Activated CD8-positive, alpha-beta T cell treated with anti-CD3 and anti-CD28 coated beads for 36 hours (primary cell): ENCODE measurements at regions not wholly inside any gene's neighbourhood (a gene's known extent, or its start where the extent isn't known, plus 50 kb on each side); places are given as distances from the start of the nearest gene placed in this dataset.

ENCODE experiments used
- ATAC-seq: fragments of 200-7000 bp; cut with Tn5 transposase; one replicate; pipeline ENCODE4 v1.10.0; 2021; ENCODE audit warnings: mild to moderate bottlenecking, moderate library complexity
- CTCF ChIA-PET: fragments of 350-600 bp; sonication (Branson Sonifier 250); formaldehyde crosslinking; loops from one replicate; lab custom pipeline; 2021; ENCODE audit warnings: antibody characterized with exemption; lab: Charles Lee
- POLR2A ChIA-PET: fragments of 350-600 bp; sonication (Branson Sonifier 250); formaldehyde crosslinking; loops from one replicate; lab custom pipeline; 2021; ENCODE audit warnings: antibody characterized with exemption; lab: Charles Lee
- DNase-seq: peaks from one replicate; pipeline ENCODE4 v3.0.0-alpha.2; 2020
- H3K27ac Mint-ChIP-seq: one replicate; pipeline ENCODE4 v1.8.0; 2021; ENCODE audit warnings: mild to moderate bottlenecking, mixed read lengths
- H3K27me3 Mint-ChIP-seq: one replicate; pipeline ENCODE4 v1.8.0; 2021; ENCODE audit warnings: mixed read lengths
- H3K36me3 Mint-ChIP-seq: one replicate; pipeline ENCODE4 v1.8.0; 2021; ENCODE audit warnings: low read depth, mixed read lengths
- H3K4me1 Mint-ChIP-seq: one replicate; pipeline ENCODE4 v1.8.0; 2021; ENCODE audit warnings: low read depth, mixed read lengths
- H3K4me3 Mint-ChIP-seq: one replicate; pipeline ENCODE4 v1.8.0; 2021; ENCODE audit warnings: mild to moderate bottlenecking, moderate library complexity, mixed read lengths
- H3K9me3 Mint-ChIP-seq: one replicate; pipeline ENCODE4 v1.8.0; 2021; ENCODE audit warnings: mixed read lengths
- CTCF ChIP-seq: fragments of 200-600 bp; IDR thresholded peaks from one replicate; pipeline ENCODE4 v1.8.0; 2022; ENCODE audit warnings: antibody characterized with exemption, mild to moderate bottlenecking
- intact Hi-C: fragments of 100-400 bp; cut with micrococcal nuclease; formaldehyde crosslinking; loops from one replicate; pipeline ENCODE4 v1.10.0; 2022

- ChIA-PET CTCF (no interaction called here), POLR2A (interaction anchor here (0.7 kb wide), 1 partner anchor 208 kb away, joined by 3 read pairs; no protein-coding TSS in a partner anchor)
- DNase-seq (no peak), ATAC-seq (no peak)
- Mint-ChIP-seq H3K27ac (no peak overlapping the region), H3K36me3 (no peaks in the 10 kb centered on the region), H3K4me3 (no peak overlapping the region), H3K4me1 (no peaks in the 10 kb centered on the region), H3K27me3 (peaks cover 2% of the 10 kb centered on the region), H3K9me3 (no peaks in the 10 kb centered on the region)
- TF ChIP-seq CTCF = no peak
- intact Hi-C loops = no loop called here
These were observed 84.8 kb downstream of the ADAMTS15 start for GRCh38 chr11:130533113-130533798.

GRCh38 chr11:130533871-130534270 lies 85.4 kb downstream of the ADAMTS15 start:
- H3K27me3 Mint-ChIP-seq = peaks cover 2% of the 10 kb centered on the region
- TF ChIP-seq CTCF = no peak
- no peak for ATAC-seq
- ChIA-PET POLR2A (interaction anchor here (0.7 kb wide), 1 partner anchor 207 kb away, joined by 3 read pairs; no protein-coding TSS in a partner anchor), CTCF (no interaction called here)
- no peaks in the 10 kb centered on the region for H3K9me3 Mint-ChIP-seq
- no peak overlapping the region for H3K4me3 Mint-ChIP-seq
- no peak for DNase-seq
- H3K27ac Mint-ChIP-seq = no peak overlapping the region
- H3K36me3 Mint-ChIP-seq = no peaks in the 10 kb centered on the region
- H3K4me1 Mint-ChIP-seq = no peaks in the 10 kb centered on the region
- intact Hi-C loops = no loop called here

GRCh38 chr11:130534551-130534950 lies 86.1 kb downstream of the ADAMTS15 start:
- DNase-seq (no peak), ATAC-seq (no peak)
- CTCF ChIA-PET = interaction anchor here (0.8 kb wide), 1 partner anchor 10 kb away, joined by 3 read pairs; no protein-coding TSS in a partner anchor
- no peaks in the 10 kb centered on the region for H3K4me1 Mint-ChIP-seq
- no peaks in the 10 kb centered on the region for H3K36me3 Mint-ChIP-seq
- H3K27me3 Mint-ChIP-seq = peaks cover 2% of the 10 kb centered on the region
- POLR2A ChIA-PET = no interaction called here
- intact Hi-C loops = no loop called here
- H3K9me3 Mint-ChIP-seq = no peaks in the 10 kb centered on the region
- no peak for TF ChIP-seq CTCF
- no peak overlapping the region for H3K27ac Mint-ChIP-seq
- H3K4me3 Mint-ChIP-seq = no peak overlapping the region

DNA sequence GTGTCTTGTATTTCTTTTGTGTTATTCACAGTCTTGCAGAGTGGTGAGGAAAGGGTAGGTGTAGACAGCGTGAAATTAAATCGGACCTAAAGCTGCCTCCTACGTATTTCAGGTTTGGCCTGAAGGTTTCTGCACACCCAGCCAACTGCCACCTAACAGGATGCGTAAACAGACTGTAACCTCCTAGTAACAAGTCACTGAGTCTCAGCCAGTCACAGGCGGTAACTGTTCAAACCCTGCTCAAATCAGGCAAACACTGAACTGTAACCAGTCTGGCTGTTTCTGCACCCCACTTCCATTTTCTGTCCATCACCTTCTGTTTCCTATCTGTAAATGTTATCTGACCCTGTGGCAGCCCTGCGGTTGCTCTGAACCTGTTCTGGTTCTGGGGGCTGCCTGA lies 87.1 kb downstream of the ADAMTS15 start:
- H3K36me3 Mint-ChIP-seq = no peaks in the 10 kb centered on the region
- DNase-seq (no peak), ATAC-seq (no peak)
- H3K9me3 Mint-ChIP-seq = no peaks in the 10 kb centered on the region
- H3K27me3 Mint-ChIP-seq = peaks cover 2% of the 10 kb centered on the region
- H3K4me3 Mint-ChIP-seq = no peak overlapping the region
- no peak for TF ChIP-seq CTCF
- no peaks in the 10 kb centered on the region for H3K4me1 Mint-ChIP-seq
- CTCF ChIA-PET = interaction anchor here (0.8 to 1.5 kb wide), 2 partner anchors 11 to 327 kb away, joined by 3 read pairs; no protein-coding TSS in a partner anchor
- intact Hi-C loops = no loop called here
- POLR2A ChIA-PET = no interaction called here
- H3K27ac Mint-ChIP-seq = no peak overlapping the region
